ENCODE measurements at regions not wholly inside any gene's neighbourhood (a gene's known extent, or its start where the extent isn't known, plus 50 kb on each side); places are given as distances from the start of the nearest gene placed in this dataset.
A peak's percentile ranks its signal among the peaks of the same experiment; 100 is the strongest.

- H3K36me3 Mint-ChIP-seq (ENCODE audit: low read depth), result peaks cover 3% of the 10 kb centered on the region
- no peaks in the 10 kb centered on the region for H3K27me3 Mint-ChIP-seq (ENCODE audit: low read depth)
- DNase-seq (ENCODE audit: low read depth, low spot score), result no peak
- peaks cover 65% of the 10 kb centered on the region for H3K4me1 Mint-ChIP-seq
- H3K9me3 Mint-ChIP-seq, result peaks cover under 1% of the 10 kb centered on the region
- H3K4me3 Mint-ChIP-seq, result peak overlapping the region; percentile 52
- no peak for TF ChIP-seq CTCF (conservative IDR thresholded peaks at IDR 0.05)
- H3K27ac Mint-ChIP-seq (ENCODE audit: unreplicated experiment), result peak overlapping the region; percentile 58
Observed at GRCh38 chr3:17945799-17946399, 203.5 kb upstream of the TBC1D5 start.

- Mint-ChIP-seq H3K9me3 (no peaks in the 10 kb centered on the region), H3K4me1 (peaks cover 70% of the 10 kb centered on the region), H3K4me3 (peak overlapping the region; percentile 52)
Observed at GRCh38 chr3:17945018-17945798, 202.8 kb upstream of the TBC1D5 start.

GRCh38 chr3:17942856-17943255 lies 200.4 kb upstream of the TBC1D5 start:
- no peak for TF ChIP-seq CTCF (conservative IDR thresholded peaks at IDR 0.05)
- no peak overlapping the region for H3K27ac Mint-ChIP-seq (ENCODE audit: unreplicated experiment)

More at GRCh38 chr3:17945018-17945798, 202.8 kb upstream of the TBC1D5 start:
- Mint-ChIP-seq H3K36me3 (ENCODE audit: low read depth) (no peaks in the 10 kb centered on the region), H3K27ac (ENCODE audit: unreplicated experiment) (peak overlapping the region; percentile 46), H3K27me3 (ENCODE audit: low read depth) (no peaks in the 10 kb centered on the region)
- no peak for DNase-seq (ENCODE audit: low read depth, low spot score)
- no peak for TF ChIP-seq CTCF (conservative IDR thresholded peaks at IDR 0.05)

GRCh38 chr3:17941766-17942165 lies 199.3 kb upstream of the TBC1D5 start:
- Mint-ChIP-seq H3K9me3 (no peaks in the 10 kb centered on the region), H3K4me1 (peaks cover 75% of the 10 kb centered on the region), H3K4me3 (no peak overlapping the region), H3K36me3 (ENCODE audit: low read depth) (no peaks in the 10 kb centered on the region), H3K27ac (ENCODE audit: unreplicated experiment) (no peak overlapping the region), H3K27me3 (ENCODE audit: low read depth) (no peaks in the 10 kb centered on the region)
- no peak for DNase-seq (ENCODE audit: low read depth, low spot score)
- TF ChIP-seq CTCF (conservative IDR thresholded peaks at IDR 0.05), result no peak

More at GRCh38 chr3:17942856-17943255, 200.4 kb upstream of the TBC1D5 start:
- Mint-ChIP-seq H3K4me3 (no peak overlapping the region), H3K9me3 (no peaks in the 10 kb centered on the region), H3K36me3 (ENCODE audit: low read depth) (no peaks in the 10 kb centered on the region), H3K27me3 (ENCODE audit: low read depth) (no peaks in the 10 kb centered on the region), H3K4me1 (peaks cover 76% of the 10 kb centered on the region)
- DNase-seq (ENCODE audit: low read depth, low spot score), result no peak

- Mint-ChIP-seq H3K27me3 (ENCODE audit: low read depth) (no peaks in the 10 kb centered on the region), H3K4me3 (no peak overlapping the region), H3K9me3 (no peaks in the 10 kb centered on the region), H3K36me3 (ENCODE audit: low read depth) (no peaks in the 10 kb centered on the region), H3K4me1 (peaks cover 70% of the 10 kb centered on the region), H3K27ac (ENCODE audit: unreplicated experiment) (no peak overlapping the region)
- no peak for DNase-seq (ENCODE audit: low read depth, low spot score)
- TF ChIP-seq CTCF (conservative IDR thresholded peaks at IDR 0.05), result no peak
Observed at GRCh38 chr3:17941152-17941551, 198.7 kb upstream of the TBC1D5 start.
